LNCAP (cell line): ENCODE measurements at regions not wholly inside any gene's neighbourhood (a gene's known extent, or its start where the extent isn't known, plus 50 kb on each side); places are given as distances from the start of the nearest gene placed in this dataset.

Source experiments
- TF ChIP-seq, protein P1 (sequence below): fragments of 450-650 bp; IDR thresholded peaks from 2 replicates; pipeline ENCODE4 v1.5.1; 2017; ENCODE audit warnings: mild to moderate bottlenecking

DNA sequence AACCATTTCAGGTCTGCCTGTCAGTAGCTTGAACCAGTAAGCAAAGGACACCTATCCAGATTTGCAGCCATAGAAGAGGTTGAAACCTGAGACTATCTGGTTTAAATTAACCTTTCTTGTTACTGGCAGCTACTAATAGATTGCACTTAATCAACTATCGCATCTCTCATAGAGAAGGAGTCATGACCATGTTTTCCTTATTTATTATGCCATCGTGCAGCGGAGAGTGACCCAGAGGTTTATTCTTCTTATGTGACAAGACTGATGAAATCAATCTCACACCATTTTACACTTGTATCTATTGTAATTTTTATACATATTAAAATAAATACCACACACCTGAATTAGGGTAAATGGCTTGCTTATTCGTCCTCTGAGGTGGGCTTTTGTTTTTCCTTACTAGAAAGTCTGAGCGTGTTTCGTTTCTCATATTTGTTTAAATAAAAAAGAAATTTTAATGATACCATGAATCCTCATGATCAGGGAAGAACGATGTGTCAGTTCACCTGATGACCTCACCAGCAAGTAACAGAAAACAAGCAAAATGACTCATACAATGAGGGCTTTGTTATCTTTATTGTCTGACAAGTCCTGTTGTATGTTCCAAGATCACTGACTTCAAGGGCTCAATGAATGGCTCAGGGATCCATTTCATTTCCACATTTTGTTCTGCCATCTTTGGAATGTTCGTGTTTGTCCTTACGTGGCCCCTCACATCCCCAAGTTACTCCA lies 379.5 kb upstream of the DPH6 start:
- TF ChIP-seq, protein P1, sequence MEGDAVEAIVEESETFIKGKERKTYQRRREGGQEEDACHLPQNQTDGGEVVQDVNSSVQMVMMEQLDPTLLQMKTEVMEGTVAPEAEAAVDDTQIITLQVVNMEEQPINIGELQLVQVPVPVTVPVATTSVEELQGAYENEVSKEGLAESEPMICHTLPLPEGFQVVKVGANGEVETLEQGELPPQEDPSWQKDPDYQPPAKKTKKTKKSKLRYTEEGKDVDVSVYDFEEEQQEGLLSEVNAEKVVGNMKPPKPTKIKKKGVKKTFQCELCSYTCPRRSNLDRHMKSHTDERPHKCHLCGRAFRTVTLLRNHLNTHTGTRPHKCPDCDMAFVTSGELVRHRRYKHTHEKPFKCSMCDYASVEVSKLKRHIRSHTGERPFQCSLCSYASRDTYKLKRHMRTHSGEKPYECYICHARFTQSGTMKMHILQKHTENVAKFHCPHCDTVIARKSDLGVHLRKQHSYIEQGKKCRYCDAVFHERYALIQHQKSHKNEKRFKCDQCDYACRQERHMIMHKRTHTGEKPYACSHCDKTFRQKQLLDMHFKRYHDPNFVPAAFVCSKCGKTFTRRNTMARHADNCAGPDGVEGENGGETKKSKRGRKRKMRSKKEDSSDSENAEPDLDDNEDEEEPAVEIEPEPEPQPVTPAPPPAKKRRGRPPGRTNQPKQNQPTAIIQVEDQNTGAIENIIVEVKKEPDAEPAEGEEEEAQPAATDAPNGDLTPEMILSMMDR: no peak

DNA sequence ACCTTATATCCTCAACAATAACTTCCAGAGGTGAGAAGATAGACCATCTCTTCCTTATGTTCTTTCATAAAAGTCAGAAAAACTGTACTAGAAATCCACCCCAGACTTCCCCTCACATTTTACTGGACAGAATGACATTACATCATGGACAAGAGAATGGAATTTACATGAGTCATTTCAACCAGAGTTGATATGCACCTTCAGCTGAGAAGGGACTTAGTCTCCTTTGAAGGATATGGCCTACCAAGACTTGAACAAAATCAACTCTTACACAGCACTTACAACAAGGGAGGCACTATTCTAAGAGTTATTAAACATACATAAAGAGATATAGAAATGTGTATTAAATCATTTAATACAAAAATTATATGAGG lies 380.0 kb upstream of the DPH6 start:
- TF ChIP-seq, protein P1: no peak

DNA sequence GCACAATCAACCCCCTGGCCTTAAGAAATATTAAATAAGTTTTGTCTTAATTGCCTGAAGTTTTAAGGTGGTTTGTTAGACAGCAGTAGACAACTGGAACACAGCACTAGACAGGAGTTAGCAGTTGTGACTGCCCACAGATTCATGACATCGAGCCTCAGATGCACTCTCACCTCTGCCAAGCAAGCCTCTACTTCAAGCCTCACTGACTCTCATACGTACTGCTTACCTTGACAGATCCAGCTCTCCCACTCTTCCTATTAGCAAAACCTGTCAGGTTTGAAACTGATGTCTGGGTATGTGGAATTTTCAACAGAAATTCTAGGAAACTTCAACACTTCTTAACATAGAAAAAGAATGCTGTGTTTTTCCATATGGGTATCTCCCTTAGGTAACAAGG lies 382.9 kb upstream of the DPH6 start:
- TF ChIP-seq, protein P1: no peak

DNA sequence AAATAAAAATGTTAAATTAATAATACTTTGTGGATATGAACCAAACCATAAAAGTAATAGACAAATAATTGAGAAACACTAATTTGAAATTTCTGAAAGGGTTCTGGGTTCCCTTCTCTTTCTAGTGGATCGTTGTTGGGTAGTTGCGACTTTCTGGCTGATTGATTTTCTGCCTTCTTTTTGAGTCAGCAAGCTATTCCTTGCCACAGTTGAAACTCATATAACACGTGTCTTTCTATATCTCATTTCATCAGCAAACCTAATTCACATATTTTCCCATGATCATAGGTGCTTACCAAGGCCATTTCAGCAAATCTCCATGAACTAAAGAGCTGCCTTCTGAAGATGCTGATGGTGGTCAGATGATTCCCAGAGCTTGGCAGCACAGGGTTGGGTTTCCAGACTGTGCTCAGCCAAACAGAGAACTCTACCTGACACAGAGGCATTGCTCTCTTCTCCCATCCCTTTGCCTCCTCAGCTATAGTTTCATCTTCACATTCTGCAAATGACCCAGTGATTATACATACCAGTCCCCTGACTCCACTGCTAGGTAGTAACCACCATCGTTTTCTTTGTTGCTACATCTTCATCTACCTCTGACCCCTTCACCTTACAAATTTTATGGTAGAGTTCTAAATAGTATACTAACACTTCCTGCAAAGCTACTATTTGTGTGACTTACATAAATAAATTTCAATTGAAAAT lies 383.9 kb upstream of the DPH6 start:
- TF ChIP-seq, protein P1: no peak

DNA sequence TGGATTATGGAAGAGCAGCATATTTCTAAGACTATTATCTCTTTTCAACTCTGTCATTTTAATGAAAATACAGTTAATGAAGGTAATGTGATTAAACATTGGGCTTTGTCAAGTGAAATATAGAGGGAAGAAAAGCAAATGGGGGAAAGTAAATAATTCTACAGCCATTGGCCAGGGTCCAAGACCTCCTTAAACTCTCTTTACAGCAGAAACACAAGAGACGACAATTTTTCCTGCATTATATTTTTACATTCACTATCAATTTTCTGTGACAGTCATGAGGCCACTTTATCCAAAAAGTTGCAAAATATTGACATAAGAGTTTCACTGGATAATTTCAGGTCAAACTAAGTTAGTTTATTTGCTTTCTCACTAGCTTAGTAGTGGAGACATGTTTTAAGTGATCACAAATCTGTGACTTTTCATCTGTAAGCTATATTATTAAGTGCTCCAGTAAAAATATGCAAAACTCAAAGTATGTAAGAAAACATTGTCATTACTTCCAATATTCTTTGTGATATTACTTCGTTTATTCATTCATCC lies 385.9 kb upstream of the DPH6 start:
- TF ChIP-seq, protein P1: no peak

DNA sequence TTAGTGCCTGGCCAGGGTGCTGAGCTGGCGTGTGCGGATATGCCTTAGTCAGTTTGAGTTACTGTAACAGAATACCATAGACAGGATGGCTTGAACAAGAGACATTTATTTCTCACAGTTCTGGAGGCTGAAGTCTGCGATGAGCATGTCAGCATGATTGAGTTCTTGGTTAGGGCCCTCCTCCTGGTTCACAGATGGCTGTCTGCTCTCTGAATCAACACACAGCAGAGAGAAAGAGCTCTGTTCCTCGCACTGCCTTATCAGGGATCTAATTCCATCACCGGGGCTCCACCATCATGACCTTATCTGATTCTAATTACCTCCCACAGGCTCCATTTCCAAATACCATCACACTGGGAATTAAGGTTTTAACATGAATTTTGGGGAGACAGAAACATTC lies 386.6 kb upstream of the DPH6 start:
- TF ChIP-seq, protein P1: no peak

DNA sequence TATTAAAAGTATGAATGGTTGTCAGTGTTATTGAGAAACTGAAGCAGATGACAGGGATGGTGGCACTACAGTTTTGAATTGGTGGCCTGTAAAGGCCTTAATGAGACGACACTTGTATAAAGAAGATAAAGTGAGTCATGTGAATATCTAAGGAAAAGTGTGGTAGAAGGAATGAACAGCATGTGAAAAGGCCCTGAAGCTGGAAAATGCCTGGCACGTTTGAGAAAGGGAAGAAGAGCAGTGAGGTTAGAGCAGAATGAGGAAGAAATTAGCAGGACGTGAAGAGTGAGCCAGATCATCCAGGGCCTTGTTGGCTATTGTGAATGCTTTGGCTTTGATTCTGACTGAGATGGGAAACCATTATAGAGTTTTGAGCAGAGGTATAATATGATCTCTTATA lies 387.6 kb upstream of the DPH6 start:
- TF ChIP-seq, protein P1: no peak
